ENCODE measurements at regions not wholly inside any gene's neighbourhood (a gene's known extent, or its start where the extent isn't known, plus 50 kb on each side); places are given as distances from the start of the nearest gene placed in this dataset.
"Not testable (repeated sequence)": the region's sequence is repeated elsewhere in the genome, so short reads cannot be mapped to it uniquely, and the experiment has no call there.

GRCh38 chr7:9391221-9391620 is 957.8 kb downstream of the NXPH1 start:
- DNase-seq (ENCODE audit: low read depth), result no peak
- TF ChIP-seq, protein P1, sequence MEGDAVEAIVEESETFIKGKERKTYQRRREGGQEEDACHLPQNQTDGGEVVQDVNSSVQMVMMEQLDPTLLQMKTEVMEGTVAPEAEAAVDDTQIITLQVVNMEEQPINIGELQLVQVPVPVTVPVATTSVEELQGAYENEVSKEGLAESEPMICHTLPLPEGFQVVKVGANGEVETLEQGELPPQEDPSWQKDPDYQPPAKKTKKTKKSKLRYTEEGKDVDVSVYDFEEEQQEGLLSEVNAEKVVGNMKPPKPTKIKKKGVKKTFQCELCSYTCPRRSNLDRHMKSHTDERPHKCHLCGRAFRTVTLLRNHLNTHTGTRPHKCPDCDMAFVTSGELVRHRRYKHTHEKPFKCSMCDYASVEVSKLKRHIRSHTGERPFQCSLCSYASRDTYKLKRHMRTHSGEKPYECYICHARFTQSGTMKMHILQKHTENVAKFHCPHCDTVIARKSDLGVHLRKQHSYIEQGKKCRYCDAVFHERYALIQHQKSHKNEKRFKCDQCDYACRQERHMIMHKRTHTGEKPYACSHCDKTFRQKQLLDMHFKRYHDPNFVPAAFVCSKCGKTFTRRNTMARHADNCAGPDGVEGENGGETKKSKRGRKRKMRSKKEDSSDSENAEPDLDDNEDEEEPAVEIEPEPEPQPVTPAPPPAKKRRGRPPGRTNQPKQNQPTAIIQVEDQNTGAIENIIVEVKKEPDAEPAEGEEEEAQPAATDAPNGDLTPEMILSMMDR (IDR thresholded peaks at IDR 0.05; ENCODE audit: low read depth, low read length), result no peak
- no peak for TF ChIP-seq POLR2A (IDR thresholded peaks at IDR 0.05; ENCODE audit: extremely low read depth, insufficient read length)

DNA sequence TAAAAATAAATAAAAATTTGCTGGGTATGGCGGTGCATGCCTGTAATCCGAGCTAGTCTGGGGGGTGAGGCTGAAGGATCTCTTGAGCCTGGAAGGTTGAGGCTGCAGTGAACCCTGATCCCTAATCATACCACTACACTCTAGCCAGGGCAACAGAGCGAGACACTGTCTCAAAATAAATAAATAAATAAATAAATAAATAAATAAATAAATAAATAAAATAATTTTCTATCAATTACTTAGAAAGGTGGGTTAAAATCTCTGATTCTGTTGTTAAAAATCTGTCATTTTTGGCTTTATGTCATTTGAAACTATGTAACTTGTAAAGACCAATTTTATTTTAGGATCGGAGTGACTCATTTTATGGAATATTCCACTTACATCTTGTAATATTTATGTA is 958.6 kb downstream of the NXPH1 start:
- no peak for DNase-seq (ENCODE audit: low read depth)
- no peak for TF ChIP-seq MYC (IDR thresholded peaks at IDR 0.05; ENCODE audit: low read depth, low read length)
- TF ChIP-seq POLR2A (IDR thresholded peaks at IDR 0.05; ENCODE audit: extremely low read depth, insufficient read length), result no peak
- TF ChIP-seq MAX (IDR thresholded peaks at IDR 0.05; ENCODE audit: low read depth, low read length), result no peak
- TF ChIP-seq, protein P1 (IDR thresholded peaks at IDR 0.05; ENCODE audit: low read depth, low read length), result no peak
- H3K4me3 ChIP-seq (ENCODE audit: low read depth, low read length), result no peak overlapping the region

More at GRCh38 chr7:9391221-9391620, 957.8 kb downstream of the NXPH1 start:
- H3K4me3 ChIP-seq (ENCODE audit: low read depth, low read length), result no peak overlapping the region

GRCh38 chr7:9404386-9404785 is 971.0 kb downstream of the NXPH1 start:
- DNase-seq (ENCODE audit: low read depth); H3K4me3 ChIP-seq (ENCODE audit: low read depth, low read length): not testable (repeated sequence)

GRCh38 chr7:9407816-9408215 is 974.4 kb downstream of the NXPH1 start:
- no peak overlapping the region for H3K4me3 ChIP-seq (ENCODE audit: low read depth, low read length)
- TF ChIP-seq POLR2A (IDR thresholded peaks at IDR 0.05; ENCODE audit: extremely low read depth, insufficient read length), result no peak
- TF ChIP-seq, protein P1 (IDR thresholded peaks at IDR 0.05; ENCODE audit: low read depth, low read length), result no peak
- TF ChIP-seq MAX (IDR thresholded peaks at IDR 0.05; ENCODE audit: low read depth, low read length), result no peak
- no peak for TF ChIP-seq MYC (IDR thresholded peaks at IDR 0.05; ENCODE audit: low read depth, low read length)
- DNase-seq (ENCODE audit: low read depth), result peak; percentile 16

GRCh38 chr7:9453521-9453920 is 1020.1 kb downstream of the NXPH1 start:
- TF ChIP-seq MYC (IDR thresholded peaks at IDR 0.05; ENCODE audit: low read depth, low read length) (no peak), MAX (IDR thresholded peaks at IDR 0.05; ENCODE audit: low read depth, low read length) (no peak), POLR2A (IDR thresholded peaks at IDR 0.05; ENCODE audit: extremely low read depth, insufficient read length) (no peak)
- TF ChIP-seq, protein P1 (IDR thresholded peaks at IDR 0.05; ENCODE audit: low read depth, low read length), result no peak
- no peak for DNase-seq (ENCODE audit: low read depth)

GRCh38 chr7:9488555-9488954 is 1055.1 kb downstream of the NXPH1 start:
- DNase-seq (ENCODE audit: low read depth), result peak; percentile 54
- no peak for TF ChIP-seq POLR2A (IDR thresholded peaks at IDR 0.05; ENCODE audit: extremely low read depth, insufficient read length)
- no peak for TF ChIP-seq MAX (IDR thresholded peaks at IDR 0.05; ENCODE audit: low read depth, low read length)
- TF ChIP-seq, protein P1 (IDR thresholded peaks at IDR 0.05; ENCODE audit: low read depth, low read length), result no peak
- no peak overlapping the region for H3K4me3 ChIP-seq (ENCODE audit: low read depth, low read length)

More at GRCh38 chr7:9453521-9453920, 1020.1 kb downstream of the NXPH1 start:
- no peak overlapping the region for H3K4me3 ChIP-seq (ENCODE audit: low read depth, low read length)

Data from NB4 (cell line).